ENCODE measurements at regions not wholly inside any gene's neighbourhood (a gene's known extent, or its start where the extent isn't known, plus 50 kb on each side); places are given as distances from the start of the nearest gene placed in this dataset.

GRCh38 chr11:92109466-92109865 lies 115.2 kb upstream of the FAT3 start:
- H3K9me3 ChIP-seq = no peaks in the 10 kb centered on the region; the same call in 1 of the 2 replicates
- no peaks in the 10 kb centered on the region for H3K36me3 ChIP-seq (replicated peaks in 1 of 2; ENCODE audit: control insufficient read depth in 1 of 2, insufficient read depth in 2 of 2, low read length in 1 of 2)
- no peaks in the 10 kb centered on the region for H3F3A ChIP-seq (replicated peaks; ENCODE audit: insufficient read depth)
- no peaks in the 10 kb centered on the region for H3K79me2 ChIP-seq (ENCODE audit: insufficient read depth)
- H3K9me2 ChIP-seq = no peaks in the 10 kb centered on the region
- H3K27me3 ChIP-seq (ENCODE audit: insufficient read depth) = no peaks in the 10 kb centered on the region
- no peak overlapping the region for H3K27ac ChIP-seq (ENCODE audit: low read depth in 2 of 2, low read length in 1 of 2)
- POLR2A ChIA-PET = no interaction called here
- H2AFZ ChIP-seq (ENCODE audit: low read depth) = no peak overlapping the region
- H3K4me1 ChIP-seq (ENCODE audit: control insufficient read depth in 1 of 2, insufficient read depth in 2 of 2, low read depth in 1 of 2, low read length in 1 of 2) = peaks cover 0 to 5% of the 10 kb centered on the region in 2 experiments; a peak in 1 of 4 replicates
- CTCF ChIA-PET = no interaction called here
- H4K20me1 ChIP-seq (ENCODE audit: insufficient read depth) = no peaks in the 10 kb centered on the region
- H3K4me2 ChIP-seq = no peak overlapping the region
- no peak for DNase-seq
- no peak overlapping the region for H3K4me3 ChIP-seq (ENCODE audit: low read depth in 2 of 2, low read length in 1 of 2)
- TF ChIP-seq YY1 (IDR thresholded peaks at IDR 0.05; ENCODE audit: low read depth) (no peak), GATA2 (CRISPR knock-in tag; IDR thresholded peaks at IDR 0.05) (no peak), ZBTB33 (IDR thresholded peaks at IDR 0.05; ENCODE audit: borderline replicate concordance, low read depth) (no peak), CTCF (IDR thresholded peaks at IDR 0.05) (no peak)
- 95% methylated on average over 1 of the region's 1 CpG for WGBS (ENCODE audit: low lambda C conversion rate)
- no peak overlapping the region for H3K9ac ChIP-seq

GRCh38 chr11:92107331-92107730 lies 117.3 kb upstream of the FAT3 start:
- 78% methylated on average over 5 of the region's 5 CpGs for WGBS (ENCODE audit: low lambda C conversion rate)
- H3K4me3 ChIP-seq (ENCODE audit: low read depth in 2 of 2, low read length in 1 of 2) = no peak overlapping the region
- H3K27me3 ChIP-seq (ENCODE audit: insufficient read depth) = no peaks in the 10 kb centered on the region
- TF ChIP-seq MEF2A (IDR thresholded peaks at IDR 0.05; ENCODE audit: borderline replicate concordance, low read depth) (no peak), FOSL2 (IDR thresholded peaks at IDR 0.05; ENCODE audit: borderline replicate concordance, low read depth) (no peak), SMC3 (IDR thresholded peaks at IDR 0.05; ENCODE audit: low read depth, low read length) (no peak), SIN3A (IDR thresholded peaks at IDR 0.05; ENCODE audit: borderline replicate concordance, low read depth, low read length) (no peak), FOXJ3 (CRISPR knock-in tag; IDR thresholded peaks at IDR 0.05) (no peak), FOXM1 (IDR thresholded peaks at IDR 0.05; ENCODE audit: low read depth) (no peak), POLR2AphosphoS5 (IDR thresholded peaks at IDR 0.05; ENCODE audit: low read depth, low read length) (no peak), JUND (IDR thresholded peaks at IDR 0.05) (no peak), ELF1 (IDR thresholded peaks at IDR 0.05) (no peak), RXRA (IDR thresholded peaks at IDR 0.05; ENCODE audit: borderline replicate concordance, low read depth) (no peak), RFX5 (IDR thresholded peaks at IDR 0.05; ENCODE audit: low read length) (no peak), MAX (IDR thresholded peaks at IDR 0.05; ENCODE audit: low read depth) (no peak), EZH2phosphoT487 (IDR thresholded peaks at IDR 0.05; ENCODE audit: borderline replicate concordance, low read depth) (no peak), RCOR1 (IDR thresholded peaks at IDR 0.05; ENCODE audit: low read length) (no peak)
- H3K9me3 ChIP-seq = no peaks in the 10 kb centered on the region
- no peaks in the 10 kb centered on the region for H3F3A ChIP-seq (replicated peaks; ENCODE audit: insufficient read depth)
- no peaks in the 10 kb centered on the region for H3K9me2 ChIP-seq
- peaks cover 0 to 5% of the 10 kb centered on the region in 2 experiments; a peak in 1 of 4 replicates for H3K4me1 ChIP-seq (ENCODE audit: control insufficient read depth in 1 of 2, insufficient read depth in 2 of 2, low read depth in 1 of 2, low read length in 1 of 2)
- no peaks in the 10 kb centered on the region for H3K79me2 ChIP-seq (ENCODE audit: insufficient read depth)
- ChIA-PET POLR2A (no interaction called here), CTCF (interaction anchor here (0.8 to 1.1 kb wide), 2 partner anchors 16 to 57 kb away, joined by 3 to 4 read pairs; no protein-coding TSS in a partner anchor)
- no peak overlapping the region for H3K27ac ChIP-seq (ENCODE audit: low read depth in 2 of 2, low read length in 1 of 2)
- H3K4me2 ChIP-seq = no peak overlapping the region
- no peaks in the 10 kb centered on the region for H4K20me1 ChIP-seq (ENCODE audit: insufficient read depth)
- H3K36me3 ChIP-seq (replicated peaks in 1 of 2; ENCODE audit: control insufficient read depth in 1 of 2, insufficient read depth in 2 of 2, low read length in 1 of 2) = no peaks in the 10 kb centered on the region
- H2AFZ ChIP-seq (ENCODE audit: low read depth) = no peak overlapping the region
- no peak for DNase-seq
- H3K9ac ChIP-seq = no peak overlapping the region

All from SK-N-SH (cell line).